ENCODE measurements at regions not wholly inside any gene's neighbourhood (a gene's known extent, or its start where the extent isn't known, plus 50 kb on each side); places are given as distances from the start of the nearest gene placed in this dataset.

- H3K36me3 Mint-ChIP-seq (ENCODE audit: insufficient read depth in 1 of 3, low read depth in 3 of 3) = peaks cover 0 to 2% (median 0%) of the 10 kb centered on the region in 3 experiments; a peak in 1 of 7 replicates
- Histone ChIP-seq H3K4me1 (ENCODE audit: insufficient read depth, low read length) (no peaks in the 10 kb centered on the region), H2BK12ac (ENCODE audit: insufficient read length, low read depth, low read length) (no peak overlapping the region), H4K20me1 (ENCODE audit: control insufficient read depth, insufficient read depth, insufficient read length) (no peaks in the 10 kb centered on the region), H2BK15ac (ENCODE audit: low read depth, low read length) (no peak overlapping the region), H3K56ac (ENCODE audit: insufficient read length, low read depth, low read length) (no peak overlapping the region), H4K91ac (ENCODE audit: insufficient read length, low read depth, low read length) (no peak overlapping the region), H2BK5ac (ENCODE audit: insufficient read length, low read length) (no peak overlapping the region), H3K79me2 (ENCODE audit: insufficient read depth, low read length) (no peaks in the 10 kb centered on the region), H3K4me2 (ENCODE audit: insufficient read depth, insufficient read length, low read length) (no peak overlapping the region), H2BK20ac (ENCODE audit: low read depth, low read length, poor library complexity, severe bottlenecking) (no peak overlapping the region), H4K5ac (ENCODE audit: insufficient read length, low read depth, low read length) (no peak overlapping the region), H3K14ac (ENCODE audit: insufficient read depth, low read length) (no peak overlapping the region), H2AK5ac (ENCODE audit: insufficient read length, low read length) (no peak overlapping the region), H3K23me2 (ENCODE audit: insufficient read length, low read depth, low read length, poor library complexity, severe bottlenecking) (no peaks in the 10 kb centered on the region), H3K18ac (ENCODE audit: insufficient read length, low read depth, low read length) (no peak overlapping the region), H3K9me3 (ENCODE audit: control insufficient read depth, low read depth, low read length) (no peaks in the 10 kb centered on the region), H3K4ac (ENCODE audit: low read depth, low read length) (no peak overlapping the region), H2BK120ac (ENCODE audit: low read depth, low read length, poor library complexity, severe bottlenecking) (no peak overlapping the region), H3K27me3 (ENCODE audit: insufficient read depth, low read length) (no peaks in the 10 kb centered on the region), H2AFZ (ENCODE audit: low read length) (no peak overlapping the region), H3K79me1 (ENCODE audit: insufficient read depth, low read depth, low read length, poor library complexity, severe bottlenecking) (no peaks in the 10 kb centered on the region), H3K27ac (ENCODE audit: insufficient read length, low read depth, low read length) (no peak overlapping the region), H3K9ac (ENCODE audit: extremely low read depth, insufficient read length, low read length) (no peak overlapping the region), H3T11ph (ENCODE audit: low read length) (no peak overlapping the region), H3K23ac (ENCODE audit: insufficient read length, low read depth, low read length) (no peak overlapping the region), H4K8ac (replicated peaks; ENCODE audit: insufficient read length, low read depth, low read length) (no peak overlapping the region)
- peaks cover 7 to 8% of the 10 kb centered on the region in 2 experiments; a peak in 4 of 5 replicates for H3K9me3 Mint-ChIP-seq
- no CpG with 5 or more reads among the region's 2 CpGs for whole genome bisulfite sequencing (ENCODE audit: extremely low coverage, insufficient read length, low lambda C conversion rate)
- no peaks in the 10 kb centered on the region for H3K4me1 Mint-ChIP-seq
- TF ChIP-seq, protein P1, sequence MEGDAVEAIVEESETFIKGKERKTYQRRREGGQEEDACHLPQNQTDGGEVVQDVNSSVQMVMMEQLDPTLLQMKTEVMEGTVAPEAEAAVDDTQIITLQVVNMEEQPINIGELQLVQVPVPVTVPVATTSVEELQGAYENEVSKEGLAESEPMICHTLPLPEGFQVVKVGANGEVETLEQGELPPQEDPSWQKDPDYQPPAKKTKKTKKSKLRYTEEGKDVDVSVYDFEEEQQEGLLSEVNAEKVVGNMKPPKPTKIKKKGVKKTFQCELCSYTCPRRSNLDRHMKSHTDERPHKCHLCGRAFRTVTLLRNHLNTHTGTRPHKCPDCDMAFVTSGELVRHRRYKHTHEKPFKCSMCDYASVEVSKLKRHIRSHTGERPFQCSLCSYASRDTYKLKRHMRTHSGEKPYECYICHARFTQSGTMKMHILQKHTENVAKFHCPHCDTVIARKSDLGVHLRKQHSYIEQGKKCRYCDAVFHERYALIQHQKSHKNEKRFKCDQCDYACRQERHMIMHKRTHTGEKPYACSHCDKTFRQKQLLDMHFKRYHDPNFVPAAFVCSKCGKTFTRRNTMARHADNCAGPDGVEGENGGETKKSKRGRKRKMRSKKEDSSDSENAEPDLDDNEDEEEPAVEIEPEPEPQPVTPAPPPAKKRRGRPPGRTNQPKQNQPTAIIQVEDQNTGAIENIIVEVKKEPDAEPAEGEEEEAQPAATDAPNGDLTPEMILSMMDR (conservative IDR thresholded peaks at IDR 0.05) = no peak
- H3K4me3 Mint-ChIP-seq = no peak overlapping the region
- peaks cover 9% of the 10 kb centered on the region for H3K27me3 Mint-ChIP-seq (ENCODE audit: low read depth)
- no peak for DNase-seq
- no peak overlapping the region for H3K27ac Mint-ChIP-seq
These were observed 195.5 kb upstream of the FOXA2 start for GRCh38 chr20:22779878-22780277.
